Globus pallidus (tissue), 1 donor: ENCODE measurements at regions not wholly inside any gene's neighbourhood (a gene's known extent, or its start where the extent isn't known, plus 50 kb on each side); places are given as distances from the start of the nearest gene placed in this dataset.

Experiments
- DNase-seq: peaks from one replicate; pipeline ENCODE4 v3.0.0-alpha.2; 2015; ENCODE audit warnings: low spot score

DNA sequence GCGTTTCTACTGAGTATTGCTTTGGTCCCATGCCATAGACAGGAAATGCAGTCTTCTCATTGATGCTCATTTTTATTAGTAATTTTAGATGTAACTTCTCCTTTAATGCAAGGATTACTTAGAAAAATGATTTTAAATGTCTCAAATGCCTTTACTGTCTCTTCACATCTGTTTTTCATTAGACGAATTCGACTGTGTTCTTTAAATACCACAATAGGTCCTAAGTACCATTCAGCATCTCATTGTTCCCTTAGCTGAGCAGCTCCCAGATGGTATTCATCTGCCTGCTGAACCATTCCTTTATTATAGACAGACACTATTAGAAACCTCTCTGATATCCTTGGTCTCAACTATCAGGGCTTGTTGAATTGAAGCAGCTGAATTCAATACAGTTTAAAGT, 113.6 kb downstream of the LSMEM1 start:
- no peak for DNase-seq

GRCh38 chr7:112596260-112596659, 115.5 kb downstream of the LSMEM1 start:
- DNase-seq, result no peak

- DNase-seq, result no peak
These were observed 116.2 kb downstream of the LSMEM1 start for GRCh38 chr7:112596981-112597380.

GRCh38 chr7:112603673-112604072, 122.9 kb downstream of the LSMEM1 start:
- DNase-seq, result no peak

DNA sequence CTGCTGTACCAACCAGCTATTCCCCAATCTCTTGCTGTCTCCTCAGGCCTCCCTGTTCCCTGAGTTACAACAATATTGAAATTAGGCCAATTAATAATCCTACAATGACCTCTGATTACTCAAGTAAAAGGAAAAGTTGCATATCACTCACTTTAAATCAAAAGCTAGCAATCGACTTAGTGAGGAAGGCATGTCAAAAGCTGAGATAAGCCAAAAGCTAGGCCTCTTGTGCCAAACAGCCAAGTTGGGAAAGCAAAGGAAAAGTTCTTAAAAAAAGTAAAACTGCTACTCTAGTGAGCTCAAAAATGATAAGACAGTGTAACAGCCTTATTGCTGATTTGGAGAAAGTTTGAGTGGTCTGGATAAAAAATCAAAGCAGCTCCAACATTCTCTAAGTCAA, 129.8 kb downstream of the LSMEM1 start:
- DNase-seq, result no peak

DNA sequence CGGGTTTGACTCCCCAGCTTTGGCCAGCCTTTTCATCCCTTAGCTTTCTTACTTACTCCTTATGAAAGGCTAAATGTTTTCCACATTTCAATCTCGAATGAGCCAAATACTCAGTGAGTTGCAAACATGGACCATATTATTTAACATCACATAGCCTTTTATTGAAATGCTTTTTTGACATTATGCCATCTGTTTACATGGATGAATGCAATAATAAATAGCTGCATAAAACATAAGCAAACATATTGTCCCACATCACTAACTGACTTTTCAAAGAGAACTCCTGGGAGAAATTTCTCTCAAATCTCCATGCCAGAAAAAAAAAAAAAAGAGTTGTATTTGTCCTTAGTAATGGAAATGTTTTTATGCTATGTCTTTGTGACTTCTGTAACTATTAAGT, 134.9 kb downstream of the LSMEM1 start:
- no peak for DNase-seq

DNA sequence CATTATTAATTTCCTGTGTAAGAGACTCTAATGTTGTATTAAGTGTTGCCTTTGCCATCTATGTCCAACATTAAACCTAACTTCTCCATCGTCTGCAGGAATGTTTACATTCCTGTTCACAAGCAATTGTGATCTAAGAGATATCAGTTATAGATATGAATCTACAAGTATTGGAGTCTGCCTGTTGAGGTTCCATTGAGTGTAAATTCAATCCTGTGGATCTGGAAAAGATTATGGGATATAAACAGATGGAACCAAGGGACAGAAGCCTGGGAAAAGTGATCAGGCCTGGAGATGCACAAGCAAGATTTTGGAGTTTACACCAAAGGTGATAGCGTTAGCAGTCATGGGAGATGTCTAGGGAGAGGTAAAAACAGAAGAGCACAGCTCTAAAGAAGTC, 135.5 kb downstream of the LSMEM1 start:
- DNase-seq, result no peak

DNA sequence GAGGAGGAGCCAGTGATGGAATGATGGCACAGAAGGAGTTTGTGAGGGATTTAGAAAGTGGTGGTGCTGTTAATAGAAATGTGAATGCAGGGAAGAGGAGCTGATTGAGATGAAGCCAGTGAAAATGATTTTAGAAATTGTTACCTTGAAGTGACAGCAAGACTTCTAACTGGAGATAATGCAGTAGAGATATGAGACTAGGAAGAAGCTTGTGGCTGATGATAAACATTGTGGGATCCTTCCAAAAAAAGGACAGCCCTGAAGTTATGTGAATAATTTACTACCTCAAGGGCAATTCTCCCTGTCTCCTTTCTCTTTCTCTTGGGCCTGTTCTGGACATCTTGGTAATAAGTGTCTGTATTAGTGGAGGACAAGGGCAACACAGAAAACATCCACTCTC, 138.6 kb downstream of the LSMEM1 start:
- DNase-seq, result no peak

DNA sequence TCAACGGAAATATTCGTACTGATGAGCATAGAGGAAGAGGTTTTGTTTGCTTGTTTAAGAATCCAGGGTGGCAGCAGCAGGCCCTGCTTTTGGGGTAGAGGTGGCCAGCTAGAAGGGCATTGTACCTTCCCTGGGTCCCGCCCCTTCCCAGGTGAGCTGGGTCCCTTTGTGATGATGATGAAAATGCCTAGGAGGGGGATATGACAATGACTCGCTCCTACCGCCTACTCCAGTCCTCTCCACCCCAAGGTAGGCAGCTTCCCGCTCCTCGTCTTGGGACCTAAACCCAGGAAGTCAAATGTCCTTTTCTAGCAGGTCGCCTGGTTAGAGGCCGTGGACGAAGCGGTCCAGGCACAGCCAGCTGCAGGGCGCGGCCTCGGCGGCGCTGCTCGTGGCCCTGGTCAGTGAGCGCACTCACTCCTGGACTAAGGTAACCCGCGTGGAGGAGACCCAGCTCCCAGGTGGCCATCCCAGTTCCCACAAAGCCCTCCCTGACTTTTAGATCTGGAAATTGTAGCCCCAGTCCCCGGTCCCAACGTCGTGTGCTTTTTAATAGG, 141.4 kb downstream of the LSMEM1 start:
- no peak for DNase-seq

GRCh38 chr7:112624416-112624815, 143.6 kb downstream of the LSMEM1 start:
- DNase-seq, result no peak

DNA sequence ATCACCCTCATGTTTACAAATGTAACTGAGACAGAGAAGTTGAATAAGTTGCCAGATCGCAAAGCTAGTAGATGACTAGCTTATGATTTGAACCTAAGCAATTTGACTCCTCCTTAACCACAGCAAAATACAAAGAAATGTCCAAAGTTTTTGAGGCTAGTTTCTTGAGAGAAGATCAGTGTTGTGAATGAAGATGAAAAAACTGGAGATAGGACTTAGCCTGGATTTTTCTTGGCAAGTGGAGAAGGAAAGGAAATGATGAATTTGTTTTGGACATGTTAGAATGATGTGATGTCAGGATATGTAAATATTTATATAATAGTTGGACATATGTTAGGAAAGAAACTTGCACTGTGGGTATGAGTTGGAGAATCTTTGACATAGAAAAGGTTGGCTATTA, 149.8 kb downstream of the LSMEM1 start:
- no peak for DNase-seq

- no peak for DNase-seq
These were observed 153.3 kb downstream of the LSMEM1 start for GRCh38 chr7:112634107-112634506.

GRCh38 chr7:112635742-112636141, 154.5 kb downstream of the TMEM168 start:
- no peak for DNase-seq

- DNase-seq, result no peak
These were observed 151.4 kb downstream of the TMEM168 start for GRCh38 chr7:112638675-112639400.

DNA sequence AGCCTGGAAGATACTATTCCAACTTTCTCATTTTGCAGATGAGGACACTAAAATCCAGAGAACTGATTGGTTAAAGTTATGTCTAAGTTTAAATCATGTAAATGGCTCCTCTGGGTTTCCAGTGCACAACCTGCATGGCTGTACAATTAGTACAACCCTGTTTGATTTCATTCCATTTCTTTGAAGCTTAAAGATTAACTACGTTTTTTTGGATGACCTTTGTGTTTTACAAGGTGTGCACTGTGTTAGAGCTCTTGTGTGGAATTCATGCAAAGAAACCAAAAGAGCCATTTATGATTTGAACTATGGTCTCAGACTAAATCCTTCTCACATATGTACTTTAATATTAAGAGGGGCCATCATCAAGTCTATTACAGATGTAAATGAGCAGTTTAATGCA, 149.5 kb downstream of the TMEM168 start:
- DNase-seq, result no peak

- DNase-seq, result no peak
These were observed 143.4 kb downstream of the TMEM168 start for GRCh38 chr7:112646783-112647182.

DNA sequence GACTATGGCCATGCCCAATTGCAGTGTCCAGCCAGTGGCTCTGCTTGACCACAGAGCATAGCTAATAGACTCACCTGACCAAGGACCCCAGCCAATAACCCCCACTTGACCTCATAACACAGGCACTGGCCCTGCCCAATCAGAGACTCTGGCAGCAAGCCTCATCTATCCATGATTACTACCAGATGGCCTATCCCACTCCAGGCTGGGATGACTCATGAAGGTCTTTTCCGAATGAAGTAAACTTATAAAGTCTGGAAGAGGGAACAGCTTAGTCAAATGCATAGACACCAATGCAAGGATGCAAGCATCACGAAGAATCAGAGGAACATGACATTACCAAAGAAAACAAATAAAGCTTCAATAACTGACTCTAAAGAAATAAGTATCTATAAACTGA, 141.4 kb downstream of the TMEM168 start:
- no peak for DNase-seq

- DNase-seq, result no peak
These were observed 140.6 kb downstream of the TMEM168 start for GRCh38 chr7:112649560-112649959.

- DNase-seq, result no peak
These were observed 135.6 kb downstream of the TMEM168 start for GRCh38 chr7:112654322-112655216.

GRCh38 chr7:112665709-112666108, 124.5 kb downstream of the TMEM168 start:
- no peak for DNase-seq

DNA sequence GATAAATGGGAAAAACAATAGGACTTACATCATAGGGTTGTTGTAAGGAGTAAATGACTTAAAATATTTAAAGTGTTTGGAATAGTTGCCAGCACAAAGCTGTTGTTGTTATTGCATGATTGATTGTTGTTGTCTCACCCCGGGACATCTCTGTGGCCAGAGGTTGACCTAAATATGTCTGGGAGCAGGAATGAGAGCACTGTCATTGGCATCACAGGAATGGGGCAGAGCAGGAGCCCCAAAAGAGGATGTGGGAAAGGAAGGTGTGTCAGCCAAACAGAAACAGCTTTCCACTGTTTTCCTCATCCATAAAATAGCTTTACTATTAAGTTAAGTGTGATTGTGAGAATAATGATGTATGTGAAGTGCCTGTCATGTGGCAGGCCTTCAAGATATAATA, 121.6 kb downstream of the TMEM168 start:
- no peak for DNase-seq

DNA sequence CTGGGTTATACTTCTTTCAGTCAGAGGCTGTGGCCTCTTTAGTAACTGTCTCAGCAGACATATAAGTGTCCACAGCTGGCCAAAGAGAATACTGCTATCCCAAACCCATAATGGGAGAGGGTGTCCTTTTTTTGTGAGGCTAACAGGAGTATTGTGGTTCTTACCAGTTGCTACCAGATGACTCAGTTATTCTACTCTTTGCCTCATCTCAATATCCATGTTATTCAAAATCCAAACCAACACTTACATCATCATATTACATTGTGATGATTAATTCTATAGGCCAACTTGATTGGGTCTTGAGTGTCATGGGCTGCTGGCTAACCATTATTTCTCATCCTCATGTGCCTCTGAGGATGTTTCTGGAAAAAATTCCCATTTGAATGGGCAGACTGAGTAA, 120.9 kb downstream of the TMEM168 start:
- DNase-seq, result no peak

GRCh38 chr7:112670193-112670592, 120.0 kb downstream of the TMEM168 start:
- DNase-seq, result no peak
